ENCODE measurements at regions not wholly inside any gene's neighbourhood (a gene's known extent, or its start where the extent isn't known, plus 50 kb on each side); places are given as distances from the start of the nearest gene placed in this dataset.
A peak's percentile ranks its signal among the peaks of the same experiment; 100 is the strongest.

GRCh38 chr11:27187848-27188621, 147.4 kb downstream of the BBOX1 start:
- DNase-seq (ENCODE audit: low spot score) = no peak

- no peak for DNase-seq (ENCODE audit: low spot score)
Measured at GRCh38 chr11:27187075-27187847, 146.6 kb downstream of the BBOX1 start.

GRCh38 chr11:27186580-27186979, 146.0 kb downstream of the BBOX1 start:
- DNase-seq (ENCODE audit: low spot score) = no peak

GRCh38 chr11:27184458-27185312, 144.1 kb downstream of the BBOX1 start:
- no peak for DNase-seq (ENCODE audit: low spot score)

- DNase-seq (ENCODE audit: low spot score) = peak; percentile 35
Measured at GRCh38 chr11:27183672-27184457, 143.2 kb downstream of the BBOX1 start.

GRCh38 chr11:27179334-27179733, 138.7 kb downstream of the BBOX1 start:
- no peak for DNase-seq (ENCODE audit: low spot score)

- no peak for DNase-seq (ENCODE audit: low spot score)
Measured at GRCh38 chr11:27178859-27179258, 138.2 kb downstream of the BBOX1 start.
